CD4-positive, alpha-beta T cell (primary cell): ENCODE measurements at regions not wholly inside any gene's neighbourhood (a gene's known extent, or its start where the extent isn't known, plus 50 kb on each side); places are given as distances from the start of the nearest gene placed in this dataset.
A peak's percentile ranks its signal among the peaks of the same experiment; 100 is the strongest.

ENCODE experiments used
- ATAC-seq: fragments of 200-7000 bp; cut with Tn5 transposase; one replicate; pipeline ENCODE4 v1.10.0; 2022; ENCODE audit warnings: mild to moderate bottlenecking; ENCODE audit not compliant: poor library complexity
- CTCF ChIA-PET: fragments of 350-600 bp; sonication (Branson Sonifier 250); formaldehyde crosslinking; loops from one replicate; lab custom pipeline; 2021; ENCODE audit warnings: antibody characterized with exemption, inconsistent platforms; lab: Charles Lee
- POLR2A ChIA-PET: fragments of 350-600 bp; sonication (Branson Sonifier 250); formaldehyde crosslinking; loops from one replicate; lab custom pipeline; 2021; ENCODE audit warnings: antibody characterized with exemption, inconsistent platforms; lab: Charles Lee
- DNase-seq, 14 experiments: peaks; one replicate each; pipeline ENCODE4 v3.0.0-alpha.2; 2013 to 2020; ENCODE audit warnings: mixed read lengths in 2 of 14
- H3K27ac ChIP-seq, 2 donors: one replicate each; pipeline versions ENCODE4 v1.5.1 to v1.7.0; 2013; ENCODE audit warnings: low read length in 2 of 2, low read depth in 1 of 2, mild to moderate bottlenecking in 1 of 2
- H3K27me3 ChIP-seq, 2 experiments: 1 replicate in 1 of 2; 2 replicates in 1 of 2; pipeline versions ENCODE4 v1.6.1 to v1.7.0; 2013; ENCODE audit warnings: low read length in 2 of 2, control low read depth in 1 of 2, mild to moderate bottlenecking in 1 of 2, moderate library complexity in 1 of 2; ENCODE audit not compliant: insufficient read depth in 2 of 2, control insufficient read depth in 1 of 2
- H3K36me3 ChIP-seq: one replicate; pipeline ENCODE4 v1.6.1; 2013; ENCODE audit warnings: low read length, control low read depth; ENCODE audit not compliant: insufficient read depth
- H3K4me1 ChIP-seq: one replicate; pipeline ENCODE4 v1.6.1; 2013; ENCODE audit warnings: low read length, control low read depth; ENCODE audit not compliant: insufficient read depth
- H3K4me3 ChIP-seq: one replicate; pipeline ENCODE4 v1.5.1; 2013; ENCODE audit warnings: mild to moderate bottlenecking, low read length, moderate library complexity
- H3K9me3 ChIP-seq, 2 experiments: 1 replicate in 1 of 2; 2 replicates in 1 of 2; pipeline versions ENCODE4 v1.6.1 to v1.7.0; 2013; ENCODE audit warnings: low read length in 2 of 2, mild to moderate bottlenecking in 2 of 2, control low read depth in 1 of 2, moderate library complexity in 1 of 2; ENCODE audit not compliant: control insufficient read depth in 1 of 2, insufficient read depth in 1 of 2
- H3K27ac Mint-ChIP-seq: one replicate; pipeline ENCODE4 v1.8.0; 2020; ENCODE audit warnings: mixed read lengths
- H3K27me3 Mint-ChIP-seq: one replicate; pipeline ENCODE4 v1.8.0; 2021; ENCODE audit warnings: mixed read lengths
- H3K36me3 Mint-ChIP-seq: one replicate; pipeline ENCODE4 v1.8.0; 2021; ENCODE audit warnings: low read depth, mixed read lengths
- H3K4me1 Mint-ChIP-seq: one replicate; pipeline ENCODE4 v1.8.0; 2021; ENCODE audit warnings: low read depth, mixed read lengths
- H3K4me3 Mint-ChIP-seq: one replicate; pipeline ENCODE4 v1.8.0; 2020; ENCODE audit warnings: mild to moderate bottlenecking, mixed read lengths
- H3K9me3 Mint-ChIP-seq: one replicate; pipeline ENCODE4 v1.8.0; 2020; ENCODE audit warnings: mixed read lengths
- intact Hi-C, 2 experiments: fragments of 100-400 bp; cut with DNase I in 1 of 2; cut with micrococcal nuclease in 1 of 2; formaldehyde crosslinking; loops; one replicate each; pipeline versions ENCODE4 v1.15.1 to v1.9.0; 2023 to 2025; cut with DNase I, micrococcal nuclease
- TF ChIP-seq, protein P1 (sequence below): fragments of 200-600 bp; IDR thresholded peaks from one replicate; pipeline ENCODE4 v1.8.0; 2022; ENCODE audit warnings: antibody characterized with exemption, mild to moderate bottlenecking

- H3K36me3 ChIP-seq: no peaks in the 10 kb centered on the region
- H3K4me1 Mint-ChIP-seq: peaks cover 8% of the 10 kb centered on the region
- peaks cover 6% of the 10 kb centered on the region for H3K4me1 ChIP-seq
- no peak overlapping the region for H3K4me3 ChIP-seq
- no peaks in the 10 kb centered on the region for H3K9me3 ChIP-seq
- no peaks in the 10 kb centered on the region for H3K36me3 Mint-ChIP-seq
- no peak overlapping the region for H3K27ac ChIP-seq
- DNase-seq (no peak), ATAC-seq (no peak)
- ChIA-PET POLR2A (interaction anchor here (0.5 to 1.7 kb wide), 8 partner anchors 12 to 1303 kb away, joined by 3 to 14 read pairs (median 5); no protein-coding TSS in a partner anchor), CTCF (interaction anchor here (1.1 to 2.8 kb wide), 14 partner anchors 9 to 1301 kb away, joined by 3 to 38 read pairs (median 6); partner anchors contain the start of gene BCL6)
- intact Hi-C loops: loop anchor here (1.0 to 2.0 kb wide), 3 partner anchors 104 to 1301 kb away; no protein-coding TSS in a partner anchor
- no peaks in the 10 kb centered on the region for H3K27me3 ChIP-seq
- TF ChIP-seq, protein P1, sequence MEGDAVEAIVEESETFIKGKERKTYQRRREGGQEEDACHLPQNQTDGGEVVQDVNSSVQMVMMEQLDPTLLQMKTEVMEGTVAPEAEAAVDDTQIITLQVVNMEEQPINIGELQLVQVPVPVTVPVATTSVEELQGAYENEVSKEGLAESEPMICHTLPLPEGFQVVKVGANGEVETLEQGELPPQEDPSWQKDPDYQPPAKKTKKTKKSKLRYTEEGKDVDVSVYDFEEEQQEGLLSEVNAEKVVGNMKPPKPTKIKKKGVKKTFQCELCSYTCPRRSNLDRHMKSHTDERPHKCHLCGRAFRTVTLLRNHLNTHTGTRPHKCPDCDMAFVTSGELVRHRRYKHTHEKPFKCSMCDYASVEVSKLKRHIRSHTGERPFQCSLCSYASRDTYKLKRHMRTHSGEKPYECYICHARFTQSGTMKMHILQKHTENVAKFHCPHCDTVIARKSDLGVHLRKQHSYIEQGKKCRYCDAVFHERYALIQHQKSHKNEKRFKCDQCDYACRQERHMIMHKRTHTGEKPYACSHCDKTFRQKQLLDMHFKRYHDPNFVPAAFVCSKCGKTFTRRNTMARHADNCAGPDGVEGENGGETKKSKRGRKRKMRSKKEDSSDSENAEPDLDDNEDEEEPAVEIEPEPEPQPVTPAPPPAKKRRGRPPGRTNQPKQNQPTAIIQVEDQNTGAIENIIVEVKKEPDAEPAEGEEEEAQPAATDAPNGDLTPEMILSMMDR: no peak
- H3K4me3 Mint-ChIP-seq: no peak overlapping the region
- no peaks in the 10 kb centered on the region for H3K9me3 Mint-ChIP-seq
- no peaks in the 10 kb centered on the region for H3K27me3 Mint-ChIP-seq
- no peak overlapping the region for H3K27ac Mint-ChIP-seq
Measured at GRCh38 chr3:189040656-189041335, 131.0 kb upstream of the TPRG1 start.

- Histone ChIP-seq H3K4me1 (peaks cover 6% of the 10 kb centered on the region), H3K4me3 (no peak overlapping the region), H3K36me3 (no peaks in the 10 kb centered on the region), H3K27ac (peak overlapping the region in 1 of 2 donors; percentile 6), H3K9me3 (no peaks in the 10 kb centered on the region), H3K27me3 (no peaks in the 10 kb centered on the region)
- Mint-ChIP-seq H3K27ac (peak overlapping the region; percentile 5), H3K4me3 (no peak overlapping the region), H3K27me3 (no peaks in the 10 kb centered on the region), H3K36me3 (no peaks in the 10 kb centered on the region), H3K4me1 (peaks cover 8% of the 10 kb centered on the region), H3K9me3 (no peaks in the 10 kb centered on the region)
- CTCF ChIA-PET: interaction anchor here (0.7 to 2.8 kb wide), 17 partner anchors 9 to 1302 kb away, joined by 3 to 38 read pairs (median 5); partner anchors contain the start of gene BCL6
- intact Hi-C loops: loop anchor here (1.0 to 2.0 kb wide), 3 partner anchors 103 to 1302 kb away; no protein-coding TSS in a partner anchor
- peak; percentile 51 to 89 (median 63) for DNase-seq
- POLR2A ChIA-PET: interaction anchor here (0.5 to 1.7 kb wide), 9 partner anchors 11 to 1303 kb away, joined by 3 to 14 read pairs (median 4); no protein-coding TSS in a partner anchor
- TF ChIP-seq, protein P1: peak; percentile 54
- peak; percentile 98 for ATAC-seq
Measured at GRCh38 chr3:189041482-189042090, 130.2 kb upstream of the TPRG1 start.

DNA sequence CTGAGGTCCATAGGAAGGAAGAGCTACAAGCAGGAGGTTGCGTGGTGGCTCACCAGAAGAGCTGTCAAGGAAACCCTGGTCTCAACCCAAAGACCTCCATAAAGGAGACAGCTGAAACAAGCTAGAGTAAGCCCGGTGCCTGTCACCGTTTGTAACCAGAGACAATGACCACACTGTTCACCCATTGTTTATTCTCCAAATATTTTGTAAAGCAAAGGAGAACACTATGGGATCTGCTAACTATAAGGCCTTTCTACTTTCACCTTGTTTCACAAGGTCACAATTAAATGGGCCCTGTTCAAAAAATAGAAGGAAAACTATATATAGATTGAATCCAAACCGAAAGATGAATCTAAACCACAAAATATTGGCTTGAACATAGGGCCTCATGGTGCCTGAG lies 128.9 kb upstream of the TPRG1 start:
- no peak for ATAC-seq
- POLR2A ChIA-PET: interaction anchor here (1.6 to 1.7 kb wide), 3 partner anchors 101 to 1305 kb away, joined by 4 to 14 read pairs (median 7); no protein-coding TSS in a partner anchor
- intact Hi-C loops: no loop called here

More for the DNA sequence above, 128.9 kb upstream of the TPRG1 start:
- Histone ChIP-seq H3K36me3 (no peaks in the 10 kb centered on the region), H3K9me3 (no peaks in the 10 kb centered on the region), H3K27ac (no peak overlapping the region), H3K4me3 (no peak overlapping the region), H3K27me3 (no peaks in the 10 kb centered on the region), H3K4me1 (peaks cover 6% of the 10 kb centered on the region)
- no peaks in the 10 kb centered on the region for H3K36me3 Mint-ChIP-seq
- CTCF ChIA-PET: interaction anchor here (2.2 to 2.8 kb wide), 3 partner anchors 11 to 1303 kb away, joined by 7 to 38 read pairs (median 20); no protein-coding TSS in a partner anchor
- DNase-seq: no peak
- H3K27ac Mint-ChIP-seq: no peak overlapping the region
- TF ChIP-seq, protein P1: no peak
- H3K9me3 Mint-ChIP-seq: no peaks in the 10 kb centered on the region
- H3K4me1 Mint-ChIP-seq: peaks cover 8% of the 10 kb centered on the region
- H3K27me3 Mint-ChIP-seq: no peaks in the 10 kb centered on the region
- H3K4me3 Mint-ChIP-seq: no peak overlapping the region
